Left lobe of liver (tissue), 2 donors: ENCODE measurements at regions not wholly inside any gene's neighbourhood (a gene's known extent, or its start where the extent isn't known, plus 50 kb on each side); places are given as distances from the start of the nearest gene placed in this dataset.
"Not testable (repeated sequence)": the region's sequence is repeated elsewhere in the genome, so short reads cannot be mapped to it uniquely, and the experiment has no call there.

ENCODE experiments used
- ATAC-seq: fragments of 200-7000 bp; cut with Tn5 transposase; one replicate; pipeline ENCODE4 v1.9.1; 2020; ENCODE audit warnings: mild to moderate bottlenecking, moderate library complexity
- DNase-seq: peaks from one replicate; pipeline ENCODE4 v3.0.0-alpha.2; 2020; ENCODE audit warnings: low spot score
- donor health status: DM: no; HTN: no; CAD: no; lungs with moderate emphysema.
- donor health status: DM: no; HTN: yes; CAD: no.

DNA sequence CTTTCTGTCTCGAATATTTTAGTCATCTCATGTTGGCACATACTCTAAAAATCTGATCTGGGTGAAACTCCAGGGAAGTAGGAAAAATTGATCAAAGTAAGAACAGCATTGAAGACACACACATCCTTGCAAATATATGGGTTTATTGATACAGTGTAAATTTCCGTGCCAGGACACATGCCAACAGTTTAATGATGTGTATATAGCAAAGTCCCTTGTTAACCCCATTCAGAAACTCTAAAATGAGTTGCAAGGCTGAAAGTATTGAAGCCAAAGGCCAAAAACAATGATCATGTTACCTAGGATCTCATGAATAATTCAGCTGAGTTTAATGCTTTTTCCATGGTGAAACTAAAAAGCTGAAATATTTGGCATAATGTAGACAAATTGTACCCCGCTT is 62.3 kb upstream of the FAM72C start:
- DNase-seq, ATAC-seq: not testable (repeated sequence)

DNA sequence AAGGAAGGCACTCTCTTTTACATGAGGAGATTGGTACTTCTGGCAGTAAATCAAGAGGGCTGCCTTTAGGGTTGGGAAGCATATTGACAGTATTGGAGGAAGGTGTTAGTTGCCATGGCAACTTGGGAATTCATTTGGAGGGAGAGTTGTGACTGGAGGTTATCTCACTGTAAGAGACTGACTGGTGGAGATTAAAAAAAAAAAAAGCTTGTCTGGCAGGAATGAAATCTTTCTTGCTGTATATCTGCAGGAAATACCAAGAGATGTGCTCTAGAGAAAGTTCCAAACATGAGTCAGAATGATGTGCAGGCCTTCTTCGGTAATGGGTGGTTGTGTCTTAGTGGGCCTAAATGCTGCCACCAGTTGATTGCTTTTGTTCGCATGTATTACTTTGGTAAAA is 59.8 kb upstream of the FAM72C start:
- not testable (repeated sequence) for DNase-seq, ATAC-seq

DNA sequence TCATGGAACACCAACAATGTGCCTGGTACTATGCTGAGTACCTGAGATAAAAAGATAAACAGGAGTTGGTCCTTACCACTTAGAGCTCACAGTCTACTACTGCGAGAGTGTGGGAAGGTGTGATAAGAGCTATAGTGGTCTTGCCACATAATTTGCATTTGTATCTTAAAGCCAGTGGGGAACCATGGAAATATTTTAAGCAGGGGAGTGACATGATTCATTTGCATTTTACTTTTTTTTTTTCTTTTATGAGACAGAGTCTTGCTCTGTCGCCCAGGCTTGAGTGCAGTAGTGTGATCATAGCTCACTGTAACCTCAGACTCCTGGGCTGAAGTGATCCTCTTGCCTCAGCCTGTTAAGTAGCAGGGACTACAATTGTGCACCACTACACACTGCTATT is 54.2 kb upstream of the FAM72C start:
- ATAC-seq, DNase-seq: not testable (repeated sequence)

DNA sequence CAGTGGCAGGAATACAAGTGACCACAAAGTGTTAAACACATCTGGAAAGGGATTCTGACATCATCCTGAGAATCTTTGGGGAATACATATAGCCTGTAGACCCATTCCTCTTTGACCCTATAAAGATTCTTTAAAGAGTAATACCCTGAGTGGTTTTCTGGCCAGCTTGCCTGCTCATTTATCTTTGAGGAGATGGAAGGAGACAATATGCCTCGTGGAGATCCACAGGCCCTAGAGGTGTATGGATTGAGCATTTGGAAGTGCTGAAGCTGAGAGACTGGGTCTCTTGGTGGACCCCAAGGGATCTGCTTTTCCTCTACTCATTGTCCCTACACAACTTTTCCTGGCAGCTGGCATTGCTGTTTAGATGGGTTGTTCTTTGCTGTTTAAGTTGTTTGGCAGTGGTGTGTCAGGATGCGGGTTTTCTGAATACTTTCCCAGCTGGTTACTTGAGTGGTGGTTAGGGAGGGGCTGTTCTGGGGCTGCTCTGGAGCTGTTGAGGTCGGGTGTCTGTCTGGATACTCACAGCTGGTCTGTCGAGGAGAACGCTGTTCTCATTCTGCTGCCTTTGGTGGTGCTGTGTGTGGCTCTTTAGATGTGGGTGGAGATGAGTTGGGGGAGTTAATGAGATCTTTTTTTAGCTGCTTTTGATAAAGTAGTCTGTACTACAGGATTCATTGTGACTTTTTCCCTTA is 50.1 kb upstream of the FAM72C start:
- not testable (repeated sequence) for DNase-seq, ATAC-seq
